GM23338 (cell line): ENCODE measurements at regions not wholly inside any gene's neighbourhood (a gene's known extent, or its start where the extent isn't known, plus 50 kb on each side); places are given as distances from the start of the nearest gene placed in this dataset.

Experiments used
- ATAC-seq: fragments of 200-7000 bp; cut with Tn5 transposase; 3 replicates; pipeline ENCODE4 v1.9.1; 2020
- DNase-seq: peaks from one replicate; pipeline ENCODE4 v3.0.0-alpha.2; 2015; ENCODE audit warnings: low spot score
- H2AFZ ChIP-seq: fragments of 200-600 bp; sonication (generic); 2 replicates; pipeline ENCODE4 v1.8.0; 2016; ENCODE audit warnings: antibody characterized with exemption, mild to moderate bottlenecking, moderate library complexity
- H3F3A ChIP-seq: fragments of 200-600 bp; sonication (generic); replicated peaks from 2 replicates; pipeline ENCODE4 v1.8.0; 2017; ENCODE audit warnings: antibody characterized with exemption, mixed run types, low read depth
- H3K27ac ChIP-seq: fragments of 200-600 bp; sonication (generic); 2 replicates; pipeline ENCODE4 v1.6.1; 2016; ENCODE audit warnings: low read depth
- H3K27me3 ChIP-seq: fragments of 200-600 bp; sonication (generic); 2 replicates; pipeline ENCODE4 v1.8.0; 2016; ENCODE audit warnings: mild to moderate bottlenecking, mixed run types, moderate library complexity; ENCODE audit not compliant: insufficient read depth
- H3K36me3 ChIP-seq: fragments of 200-600 bp; sonication (generic); 2 replicates; pipeline ENCODE4 v1.8.0; 2016; ENCODE audit warnings: mild to moderate bottlenecking; ENCODE audit not compliant: insufficient read depth
- H3K4me1 ChIP-seq: fragments of 200-600 bp; sonication (generic); 2 replicates; pipeline ENCODE4 v1.8.0; 2016; ENCODE audit warnings: mild to moderate bottlenecking, moderate library complexity; ENCODE audit not compliant: insufficient read depth
- H3K4me2 ChIP-seq: fragments of 200-600 bp; sonication (generic); 2 replicates; pipeline ENCODE4 v1.7.1; 2017; ENCODE audit warnings: mixed run types
- H3K4me3 ChIP-seq: fragments of 200-600 bp; sonication (generic); 2 replicates; pipeline ENCODE4 v1.6.1; 2016; ENCODE audit warnings: mixed run types
- H3K79me2 ChIP-seq: fragments of 200-600 bp; sonication (generic); replicated peaks from 2 replicates; pipeline ENCODE4 v1.8.0; 2017; ENCODE audit warnings: mild to moderate bottlenecking; ENCODE audit not compliant: insufficient read depth
- H3K9me2 ChIP-seq: fragments of 200-600 bp; sonication (generic); 2 replicates; pipeline ENCODE4 v1.8.0; 2017; ENCODE audit not compliant: insufficient read depth
- H4K20me1 ChIP-seq: fragments of 200-600 bp; sonication (generic); replicated peaks from 2 replicates; pipeline ENCODE4 v1.8.0; 2017; ENCODE audit warnings: mild to moderate bottlenecking; ENCODE audit not compliant: insufficient read depth
- H3K27ac Mint-ChIP-seq: 2 replicates; pipeline ENCODE4 v1.8.0; 2020; ENCODE audit warnings: inconsistent platforms, mild to moderate bottlenecking, moderate library complexity, mixed read lengths
- H3K27me3 Mint-ChIP-seq: 3 replicates; pipeline ENCODE4 v1.8.0; 2022; ENCODE audit warnings: low read depth, mild to moderate bottlenecking, moderate library complexity, mixed read lengths, inconsistent platforms; ENCODE audit not compliant: insufficient read depth, poor library complexity
- H3K36me3 Mint-ChIP-seq: 3 replicates; pipeline ENCODE4 v1.8.0; 2021; ENCODE audit warnings: low read depth, mild to moderate bottlenecking, inconsistent platforms, moderate library complexity, mixed read lengths
- H3K4me1 Mint-ChIP-seq: 3 replicates; pipeline ENCODE4 v1.8.0; 2020; ENCODE audit warnings: mild to moderate bottlenecking, inconsistent platforms, mixed read lengths
- H3K4me3 Mint-ChIP-seq: 3 replicates; pipeline ENCODE4 v1.8.0; 2021; ENCODE audit warnings: moderate library complexity, mild to moderate bottlenecking, inconsistent platforms, mixed read lengths
- H3K9me3 Mint-ChIP-seq: 3 replicates; pipeline ENCODE4 v1.8.0; 2020; ENCODE audit warnings: moderate library complexity, mild to moderate bottlenecking, inconsistent platforms, mixed read lengths
- CREB1 ChIP-seq: fragments of 250-450 bp; sonication (Bioruptor Pico); IDR thresholded peaks from 2 replicates; pipeline ENCODE4 v1.5.0; 2020; ENCODE audit warnings: low read depth, mild to moderate bottlenecking, moderate library complexity
- EZH2 ChIP-seq: fragments of 200-600 bp; sonication (generic); IDR thresholded peaks from one replicate; pipeline ENCODE4 v1.8.0; 2017; ENCODE audit warnings: antibody characterized with exemption, mild to moderate bottlenecking, low read depth; ENCODE audit not compliant: unreplicated experiment
- JUNB ChIP-seq: IDR thresholded peaks from one replicate; pipeline ENCODE4 v1.6.1; 2016; ENCODE audit warnings: antibody characterized with exemption; ENCODE audit not compliant: unreplicated experiment
- NANOG ChIP-seq: IDR thresholded peaks from 2 replicates; pipeline ENCODE4 v1.6.1; 2016; ENCODE audit warnings: antibody characterized with exemption, borderline replicate concordance
- POLR2AphosphoS5 ChIP-seq: IDR thresholded peaks from 2 replicates; pipeline ENCODE4 v1.6.1; 2016; ENCODE audit warnings: antibody characterized with exemption, low read depth
- STAT1 ChIP-seq: IDR thresholded peaks from one replicate; pipeline ENCODE4 v1.6.1; 2016; ENCODE audit warnings: antibody characterized with exemption; ENCODE audit not compliant: unreplicated experiment
- ZNF114 ChIP-seq: fragments of 250-450 bp; sonication (Bioruptor Pico); IDR thresholded peaks from 2 replicates; pipeline ENCODE4 v1.5.0; 2020; ENCODE audit warnings: mild to moderate bottlenecking, moderate library complexity
- TF ChIP-seq, protein P1 (sequence below): fragments of 250-450 bp; sonication (Bioruptor Pico); IDR thresholded peaks from 2 replicates; pipeline ENCODE4 v1.5.0; 2020; ENCODE audit warnings: mild to moderate bottlenecking, moderate library complexity
- TF ChIP-seq, protein P2 (sequence below), 2 experiments: fragments of 200-600 bp in 1 of 2; sonication (generic) in 1 of 2; conservative IDR thresholded peaks; 2 replicates each; pipeline versions ENCODE4 v1.5.1 to v1.6.1; 2016 to 2017; ENCODE audit warnings: antibody characterized with exemption in 2 of 2, low read depth in 2 of 2, mild to moderate bottlenecking in 2 of 2, moderate library complexity in 1 of 2
- TF ChIP-seq, protein P3 (sequence below): IDR thresholded peaks from 2 replicates; pipeline ENCODE4 v1.6.1; 2016; ENCODE audit warnings: antibody characterized with exemption

DNA sequence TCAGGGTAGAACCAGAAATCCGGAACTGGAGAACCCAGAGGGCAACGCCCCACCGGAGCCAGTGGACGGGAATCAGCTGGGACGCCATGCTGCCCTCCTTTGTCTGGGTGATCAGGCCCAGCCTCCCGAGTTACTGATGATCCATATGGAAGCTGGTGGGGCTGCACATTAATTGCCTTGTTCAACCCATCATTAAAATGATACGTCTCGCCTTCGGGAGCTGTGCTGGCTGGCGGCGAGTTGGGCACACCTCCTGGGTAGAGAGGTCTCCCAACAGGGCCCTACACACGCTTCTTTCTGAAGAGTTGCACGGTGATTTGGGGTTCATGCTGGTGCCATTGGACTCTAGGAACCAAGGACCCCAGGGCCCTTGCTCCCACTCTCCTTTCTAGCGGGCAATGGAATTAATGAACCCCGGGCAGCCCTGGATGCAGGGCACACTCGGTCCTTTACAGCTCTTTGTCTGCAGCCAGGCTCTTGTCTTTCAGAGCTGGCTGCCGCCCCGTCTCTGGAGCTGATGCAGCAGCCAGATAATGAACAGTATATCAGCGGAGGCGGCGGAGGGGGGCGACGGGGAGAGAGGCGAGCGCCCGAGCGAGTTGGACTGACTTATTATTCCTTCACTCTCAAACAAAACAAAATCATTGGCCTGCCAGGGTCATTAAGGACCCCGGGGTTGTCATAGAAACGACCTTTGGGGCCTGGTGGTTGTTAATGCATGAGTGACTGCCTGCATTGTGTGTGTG is 412.2 kb upstream of the ZMIZ1 start (continued):
- TF ChIP-seq, protein P1, sequence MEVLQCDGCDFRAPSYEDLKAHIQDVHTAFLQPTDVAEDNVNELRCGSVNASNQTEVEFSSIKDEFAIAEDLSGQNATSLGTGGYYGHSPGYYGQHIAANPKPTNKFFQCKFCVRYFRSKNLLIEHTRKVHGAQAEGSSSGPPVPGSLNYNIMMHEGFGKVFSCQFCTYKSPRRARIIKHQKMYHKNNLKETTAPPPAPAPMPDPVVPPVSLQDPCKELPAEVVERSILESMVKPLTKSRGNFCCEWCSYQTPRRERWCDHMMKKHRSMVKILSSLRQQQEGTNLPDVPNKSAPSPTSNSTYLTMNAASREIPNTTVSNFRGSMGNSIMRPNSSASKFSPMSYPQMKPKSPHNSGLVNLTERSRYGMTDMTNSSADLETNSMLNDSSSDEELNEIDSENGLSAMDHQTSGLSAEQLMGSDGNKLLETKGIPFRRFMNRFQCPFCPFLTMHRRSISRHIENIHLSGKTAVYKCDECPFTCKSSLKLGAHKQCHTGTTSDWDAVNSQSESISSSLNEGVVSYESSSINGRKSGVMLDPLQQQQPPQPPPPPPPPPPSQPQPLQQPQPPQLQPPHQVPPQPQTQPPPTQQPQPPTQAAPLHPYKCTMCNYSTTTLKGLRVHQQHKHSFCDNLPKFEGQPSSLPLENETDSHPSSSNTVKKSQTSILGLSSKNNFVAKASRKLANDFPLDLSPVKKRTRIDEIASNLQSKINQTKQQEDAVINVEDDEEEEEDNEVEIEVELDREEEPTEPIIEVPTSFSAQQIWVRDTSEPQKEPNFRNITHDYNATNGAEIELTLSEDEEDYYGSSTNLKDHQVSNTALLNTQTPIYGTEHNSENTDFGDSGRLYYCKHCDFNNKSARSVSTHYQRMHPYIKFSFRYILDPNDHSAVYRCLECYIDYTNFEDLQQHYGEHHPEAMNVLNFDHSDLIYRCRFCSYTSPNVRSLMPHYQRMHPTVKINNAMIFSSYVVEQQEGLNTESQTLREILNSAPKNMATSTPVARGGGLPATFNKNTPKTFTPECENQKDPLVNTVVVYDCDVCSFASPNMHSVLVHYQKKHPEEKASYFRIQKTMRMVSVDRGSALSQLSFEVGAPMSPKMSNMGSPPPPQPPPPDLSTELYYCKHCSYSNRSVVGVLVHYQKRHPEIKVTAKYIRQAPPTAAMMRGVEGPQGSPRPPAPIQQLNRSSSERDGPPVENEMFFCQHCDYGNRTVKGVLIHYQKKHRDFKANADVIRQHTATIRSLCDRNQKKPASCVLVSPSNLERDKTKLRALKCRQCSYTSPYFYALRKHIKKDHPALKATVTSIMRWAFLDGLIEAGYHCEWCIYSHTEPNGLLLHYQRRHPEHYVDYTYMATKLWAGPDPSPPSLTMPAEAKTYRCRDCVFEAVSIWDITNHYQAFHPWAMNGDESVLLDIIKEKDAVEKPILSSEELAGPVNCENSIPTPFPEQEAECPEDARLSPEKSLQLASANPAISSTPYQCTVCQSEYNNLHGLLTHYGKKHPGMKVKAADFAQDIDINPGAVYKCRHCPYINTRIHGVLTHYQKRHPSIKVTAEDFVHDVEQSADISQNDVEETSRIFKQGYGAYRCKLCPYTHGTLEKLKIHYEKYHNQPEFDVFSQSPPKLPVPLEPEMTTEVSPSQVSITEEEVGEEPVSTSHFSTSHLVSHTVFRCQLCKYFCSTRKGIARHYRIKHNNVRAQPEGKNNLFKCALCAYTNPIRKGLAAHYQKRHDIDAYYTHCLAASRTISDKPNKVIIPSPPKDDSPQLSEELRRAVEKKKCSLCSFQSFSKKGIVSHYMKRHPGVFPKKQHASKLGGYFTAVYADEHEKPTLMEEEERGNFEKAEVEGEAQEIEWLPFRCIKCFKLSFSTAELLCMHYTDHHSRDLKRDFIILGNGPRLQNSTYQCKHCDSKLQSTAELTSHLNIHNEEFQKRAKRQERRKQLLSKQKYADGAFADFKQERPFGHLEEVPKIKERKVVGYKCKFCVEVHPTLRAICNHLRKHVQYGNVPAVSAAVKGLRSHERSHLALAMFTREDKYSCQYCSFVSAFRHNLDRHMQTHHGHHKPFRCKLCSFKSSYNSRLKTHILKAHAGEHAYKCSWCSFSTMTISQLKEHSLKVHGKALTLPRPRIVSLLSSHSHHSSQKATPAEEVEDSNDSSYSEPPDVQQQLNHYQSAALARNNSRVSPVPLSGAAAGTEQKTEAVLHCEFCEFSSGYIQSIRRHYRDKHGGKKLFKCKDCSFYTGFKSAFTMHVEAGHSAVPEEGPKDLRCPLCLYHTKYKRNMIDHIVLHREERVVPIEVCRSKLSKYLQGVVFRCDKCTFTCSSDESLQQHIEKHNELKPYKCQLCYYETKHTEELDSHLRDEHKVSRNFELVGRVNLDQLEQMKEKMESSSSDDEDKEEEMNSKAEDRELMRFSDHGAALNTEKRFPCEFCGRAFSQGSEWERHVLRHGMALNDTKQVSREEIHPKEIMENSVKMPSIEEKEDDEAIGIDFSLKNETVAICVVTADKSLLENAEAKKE (CRISPR knock-in tag) = no peak
- TF ChIP-seq NANOG = no peak
- no peak for TF ChIP-seq CREB1
- TF ChIP-seq STAT1 = no peak
- TF ChIP-seq EZH2 = no peak

DNA sequence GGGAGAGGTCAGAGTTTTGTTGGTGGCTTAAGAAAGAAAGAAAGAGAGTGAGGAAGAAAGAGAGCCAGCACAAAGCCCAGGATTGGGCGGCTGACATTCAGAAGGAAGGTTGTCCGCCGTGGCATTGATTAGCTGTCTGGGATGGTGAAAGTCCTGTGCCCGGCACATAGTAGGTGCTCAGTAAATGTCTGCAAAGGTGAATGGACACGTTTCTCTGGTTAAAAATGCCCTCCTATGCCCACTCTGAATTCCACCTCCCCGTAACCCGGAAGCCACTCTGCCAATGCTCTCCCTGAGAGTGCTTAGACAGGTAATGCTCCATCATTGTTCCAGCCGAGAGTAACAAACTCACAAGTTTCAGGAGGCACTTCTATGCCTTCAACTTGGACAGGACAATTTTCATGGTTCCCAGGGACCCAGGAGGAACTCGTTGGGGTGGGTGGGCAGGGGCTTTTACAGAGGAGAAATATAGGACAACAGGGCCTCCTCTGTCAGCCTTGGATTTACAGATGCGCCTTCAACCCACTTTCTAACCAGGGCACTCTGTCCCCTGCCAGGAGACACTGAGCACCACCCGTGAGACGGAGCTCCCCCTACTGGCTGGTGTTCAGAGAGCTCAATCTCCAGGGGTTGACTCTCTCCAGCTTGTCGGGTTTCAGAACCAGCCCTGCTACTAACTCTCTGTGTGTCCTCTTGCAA is 411.5 kb upstream of the ZMIZ1 start:
- Histone ChIP-seq H3K4me3 (no peak overlapping the region), H3F3A (no peaks in the 10 kb centered on the region), H3K4me2 (no peak overlapping the region), H3K4me1 (no peaks in the 10 kb centered on the region), H3K9me2 (no peaks in the 10 kb centered on the region), H4K20me1 (no peaks in the 10 kb centered on the region), H3K36me3 (no peaks in the 10 kb centered on the region), H2AFZ (no peak overlapping the region), H3K79me2 (no peaks in the 10 kb centered on the region), H3K27me3 (no peaks in the 10 kb centered on the region), H3K27ac (no peak overlapping the region)
- Mint-ChIP-seq H3K4me1 (no peaks in the 10 kb centered on the region), H3K36me3 (no peaks in the 10 kb centered on the region), H3K27me3 (no peaks in the 10 kb centered on the region), H3K9me3 (no peaks in the 10 kb centered on the region), H3K27ac (no peak overlapping the region), H3K4me3 (no peak overlapping the region)
- ATAC-seq = peak; percentile 99
- no peak for TF ChIP-seq ZNF114 (CRISPR knock-in tag)
- no peak for TF ChIP-seq POLR2AphosphoS5
- TF ChIP-seq JUNB = no peak
- TF ChIP-seq, protein P2, sequence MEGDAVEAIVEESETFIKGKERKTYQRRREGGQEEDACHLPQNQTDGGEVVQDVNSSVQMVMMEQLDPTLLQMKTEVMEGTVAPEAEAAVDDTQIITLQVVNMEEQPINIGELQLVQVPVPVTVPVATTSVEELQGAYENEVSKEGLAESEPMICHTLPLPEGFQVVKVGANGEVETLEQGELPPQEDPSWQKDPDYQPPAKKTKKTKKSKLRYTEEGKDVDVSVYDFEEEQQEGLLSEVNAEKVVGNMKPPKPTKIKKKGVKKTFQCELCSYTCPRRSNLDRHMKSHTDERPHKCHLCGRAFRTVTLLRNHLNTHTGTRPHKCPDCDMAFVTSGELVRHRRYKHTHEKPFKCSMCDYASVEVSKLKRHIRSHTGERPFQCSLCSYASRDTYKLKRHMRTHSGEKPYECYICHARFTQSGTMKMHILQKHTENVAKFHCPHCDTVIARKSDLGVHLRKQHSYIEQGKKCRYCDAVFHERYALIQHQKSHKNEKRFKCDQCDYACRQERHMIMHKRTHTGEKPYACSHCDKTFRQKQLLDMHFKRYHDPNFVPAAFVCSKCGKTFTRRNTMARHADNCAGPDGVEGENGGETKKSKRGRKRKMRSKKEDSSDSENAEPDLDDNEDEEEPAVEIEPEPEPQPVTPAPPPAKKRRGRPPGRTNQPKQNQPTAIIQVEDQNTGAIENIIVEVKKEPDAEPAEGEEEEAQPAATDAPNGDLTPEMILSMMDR (conservative IDR thresholded peaks at IDR 0.05; ENCODE audit: low read depth in 2 of 2) = peak; percentile 67 to 89
- TF ChIP-seq EZH2 = no peak
- TF ChIP-seq, protein P3, sequence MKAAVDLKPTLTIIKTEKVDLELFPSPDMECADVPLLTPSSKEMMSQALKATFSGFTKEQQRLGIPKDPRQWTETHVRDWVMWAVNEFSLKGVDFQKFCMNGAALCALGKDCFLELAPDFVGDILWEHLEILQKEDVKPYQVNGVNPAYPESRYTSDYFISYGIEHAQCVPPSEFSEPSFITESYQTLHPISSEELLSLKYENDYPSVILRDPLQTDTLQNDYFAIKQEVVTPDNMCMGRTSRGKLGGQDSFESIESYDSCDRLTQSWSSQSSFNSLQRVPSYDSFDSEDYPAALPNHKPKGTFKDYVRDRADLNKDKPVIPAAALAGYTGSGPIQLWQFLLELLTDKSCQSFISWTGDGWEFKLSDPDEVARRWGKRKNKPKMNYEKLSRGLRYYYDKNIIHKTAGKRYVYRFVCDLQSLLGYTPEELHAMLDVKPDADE = no peak
- peak; percentile 86 for DNase-seq
